Astrocyte of the hippocampus (primary cell): ENCODE measurements at regions not wholly inside any gene's neighbourhood (a gene's known extent, or its start where the extent isn't known, plus 50 kb on each side); places are given as distances from the start of the nearest gene placed in this dataset.
A peak's percentile ranks its signal among the peaks of the same experiment; 100 is the strongest.
"Not testable (repeated sequence)": the region's sequence is repeated elsewhere in the genome, so short reads cannot be mapped to it uniquely, and the experiment has no call there.

Source experiments
- DNase-seq: peaks from one replicate; pipeline ENCODE4 v3.0.0; 2011; ENCODE audit warnings: low read depth, low spot score

DNA sequence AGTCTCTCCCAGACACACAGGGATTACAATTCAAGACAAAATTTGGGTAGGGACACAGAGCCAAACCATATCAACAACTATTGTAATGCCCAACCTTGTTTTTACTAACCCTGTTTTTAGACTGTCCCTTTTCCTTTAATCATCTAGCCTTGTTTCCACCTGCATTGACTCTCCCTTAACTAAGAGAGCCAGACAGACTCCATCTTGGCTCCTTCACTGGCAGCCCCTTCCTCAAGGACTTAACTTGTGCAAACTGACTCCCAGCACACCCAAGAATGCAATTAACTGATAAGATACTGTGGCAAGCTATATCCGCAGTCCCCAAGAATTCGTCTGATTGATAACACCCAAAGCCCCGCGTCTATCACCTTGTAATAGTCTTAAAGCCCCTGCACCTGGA is 151.8 kb upstream of the DGKB start:
- DNase-seq = not testable (repeated sequence)

- DNase-seq = no peak
Measured at GRCh38 chr7:15049157-15049556, 146.6 kb upstream of the DGKB start.

GRCh38 chr7:15046861-15047260 is 144.3 kb upstream of the DGKB start:
- DNase-seq = no peak

DNA sequence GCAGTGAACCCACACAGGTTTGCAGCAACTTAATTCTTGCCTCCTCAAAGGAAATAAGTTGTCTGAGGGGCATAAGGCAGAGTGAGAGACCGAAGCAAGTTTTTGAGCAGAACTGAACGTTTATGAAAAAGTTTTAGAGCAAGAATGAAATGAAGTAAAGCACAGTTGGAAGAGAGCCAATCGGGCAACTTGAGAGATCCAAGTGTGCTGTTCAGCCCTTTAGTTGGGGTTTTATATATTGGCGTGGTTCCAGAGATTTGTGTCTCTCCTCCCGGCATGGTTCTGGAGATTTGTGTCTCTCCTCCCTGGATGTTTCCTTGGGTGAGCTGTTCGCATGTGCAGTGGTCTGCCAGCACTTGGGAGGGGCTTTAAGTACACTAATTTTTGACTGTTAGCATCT is 141.4 kb upstream of the DGKB start:
- DNase-seq = no peak

- DNase-seq = no peak
Measured at GRCh38 chr7:15042285-15043065, 139.9 kb upstream of the DGKB start.

GRCh38 chr7:15041226-15041625 is 138.7 kb upstream of the DGKB start:
- DNase-seq = no peak

GRCh38 chr7:15035814-15036213 is 133.3 kb upstream of the DGKB start:
- DNase-seq = no peak

GRCh38 chr7:15033039-15033438 is 130.5 kb upstream of the DGKB start:
- DNase-seq = no peak

DNA sequence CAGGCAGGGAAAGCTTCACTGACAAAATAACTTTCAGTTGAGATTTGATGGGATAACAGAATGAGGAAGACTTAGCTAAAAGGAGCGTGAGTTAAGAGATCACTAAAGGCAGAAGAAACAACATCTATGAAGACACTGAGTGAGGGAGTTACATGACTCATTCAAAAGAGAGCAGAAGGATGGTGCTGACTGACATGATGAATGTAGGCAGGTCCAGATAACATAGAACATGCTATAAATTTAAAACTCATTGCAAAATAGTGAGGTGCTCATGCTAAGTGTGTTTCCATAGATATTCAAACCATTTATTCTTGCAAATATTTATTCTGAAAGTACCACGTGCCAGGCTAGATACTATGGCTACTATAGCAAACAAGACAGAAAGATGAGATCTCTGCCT is 116.4 kb upstream of the DGKB start:
- DNase-seq = no peak

DNA sequence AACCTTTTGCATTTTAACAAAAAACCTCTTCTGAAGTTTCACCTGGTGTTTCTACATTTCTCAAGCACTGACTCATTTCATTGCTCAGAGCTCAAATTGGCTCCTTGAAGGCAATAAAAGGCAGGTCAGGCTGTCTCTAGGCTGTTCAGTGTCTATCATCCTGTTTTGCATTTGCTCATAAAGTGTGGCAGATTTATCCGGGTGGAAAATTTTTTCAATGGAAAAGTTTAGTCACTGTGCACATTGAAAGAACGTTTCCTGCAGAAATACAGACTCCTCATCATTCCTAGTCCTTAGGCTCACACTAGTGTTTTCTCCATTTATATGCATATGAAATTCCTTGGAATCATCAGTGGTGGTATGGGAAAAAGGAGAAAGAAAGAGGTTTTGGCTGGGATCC is 114.2 kb upstream of the DGKB start:
- DNase-seq = peak; percentile 19

DNA sequence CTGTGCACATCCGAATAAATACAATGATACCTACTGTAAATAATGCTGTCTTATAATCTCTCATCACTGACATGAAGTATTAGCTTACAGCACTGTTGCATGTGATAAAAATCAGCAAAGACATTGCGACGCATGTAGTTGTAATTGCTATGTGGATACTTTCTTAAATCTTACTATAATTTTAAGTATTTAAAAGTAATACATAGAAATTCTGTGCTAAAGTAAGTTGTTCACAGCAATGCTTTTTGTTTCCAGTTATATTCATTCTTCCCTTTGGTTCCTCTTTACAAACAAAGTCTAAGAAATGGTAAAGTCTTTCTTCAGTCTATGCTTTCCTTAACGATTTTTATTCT is 113.7 kb upstream of the DGKB start:
- no peak for DNase-seq

DNA sequence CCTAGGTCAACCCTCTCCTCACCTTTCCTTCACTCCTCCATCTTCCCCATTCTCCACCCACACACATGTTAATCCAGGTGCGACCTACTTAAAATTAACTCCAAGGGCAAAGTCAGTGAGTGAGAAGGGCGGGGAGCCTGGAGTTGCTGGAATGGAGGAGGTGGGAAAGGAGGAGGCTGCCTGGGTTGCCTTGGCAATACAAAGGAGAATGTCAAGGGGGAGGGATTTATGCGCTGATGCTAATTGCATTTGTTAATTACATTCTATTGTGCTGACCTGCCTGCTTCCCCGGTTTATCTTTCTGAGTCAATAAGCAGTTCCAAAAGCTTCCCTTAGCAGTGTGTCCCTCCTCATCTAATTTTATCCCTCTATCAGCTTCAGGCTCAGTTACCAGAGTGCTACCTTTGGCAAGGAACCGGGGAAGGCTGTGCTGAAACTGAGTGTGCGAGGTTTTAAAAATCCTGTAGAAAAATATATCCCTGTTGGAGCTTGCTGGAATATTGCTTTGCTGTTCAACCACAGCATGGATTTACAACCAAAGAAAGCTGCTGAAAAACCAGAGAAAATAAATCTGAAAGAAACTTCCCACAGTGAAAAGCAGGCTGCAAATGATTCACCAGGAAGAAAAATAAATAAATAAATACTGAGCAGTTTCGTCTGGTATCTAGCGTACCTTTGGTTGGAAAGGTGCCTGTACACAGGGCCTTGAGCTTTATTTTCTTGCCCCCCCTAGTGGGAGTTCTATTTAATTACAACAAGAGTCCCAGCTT is 113.2 kb upstream of the DGKB start:
- DNase-seq = peak; percentile 80

GRCh38 chr7:15012135-15012534 is 109.6 kb upstream of the DGKB start:
- DNase-seq = no peak

- no peak for DNase-seq
Measured at GRCh38 chr7:15011289-15011688, 108.7 kb upstream of the DGKB start.

- DNase-seq = no peak
Measured at GRCh38 chr7:15007507-15007906, 105.0 kb upstream of the DGKB start.

GRCh38 chr7:15005672-15006071 is 103.1 kb upstream of the DGKB start:
- no peak for DNase-seq

DNA sequence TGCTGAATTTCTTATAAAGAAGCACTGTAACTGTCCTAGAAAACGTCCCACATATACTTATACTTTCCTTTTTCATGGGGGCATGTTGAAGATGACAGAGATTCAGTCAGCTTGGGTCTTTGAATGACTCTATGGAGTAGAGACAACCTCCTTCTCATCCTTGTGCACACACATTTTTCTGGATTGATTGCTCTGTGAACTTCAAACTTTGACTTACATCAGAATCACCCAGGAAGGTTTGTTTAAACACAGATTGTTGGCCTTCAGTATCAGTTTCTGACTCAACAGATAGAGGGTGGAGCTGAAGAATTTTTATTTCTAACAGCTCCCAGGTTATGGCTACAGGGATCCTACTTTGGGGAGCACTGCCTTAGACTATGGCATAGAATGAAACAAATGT is 97.6 kb upstream of the DGKB start:
- DNase-seq = no peak

DNA sequence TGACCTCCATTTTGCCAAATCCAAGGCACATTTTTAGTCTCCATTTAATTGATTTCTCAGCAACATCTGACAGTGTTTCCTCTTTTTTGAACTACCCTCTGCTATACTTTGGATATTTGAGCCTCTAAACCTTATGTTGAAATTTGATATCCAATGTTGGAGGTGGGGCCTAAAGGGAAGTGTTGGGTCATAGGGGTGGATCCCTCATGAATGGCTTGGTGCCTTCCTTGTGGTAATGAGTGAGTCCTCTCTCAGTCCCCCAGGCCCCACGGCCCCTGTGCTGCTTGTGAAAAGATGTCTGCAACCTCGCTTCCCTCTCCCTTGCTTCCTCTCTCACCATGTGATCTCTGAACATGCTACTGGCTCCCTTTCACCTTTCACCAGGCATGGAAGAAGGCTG is 96.8 kb upstream of the DGKB start:
- DNase-seq = no peak

DNA sequence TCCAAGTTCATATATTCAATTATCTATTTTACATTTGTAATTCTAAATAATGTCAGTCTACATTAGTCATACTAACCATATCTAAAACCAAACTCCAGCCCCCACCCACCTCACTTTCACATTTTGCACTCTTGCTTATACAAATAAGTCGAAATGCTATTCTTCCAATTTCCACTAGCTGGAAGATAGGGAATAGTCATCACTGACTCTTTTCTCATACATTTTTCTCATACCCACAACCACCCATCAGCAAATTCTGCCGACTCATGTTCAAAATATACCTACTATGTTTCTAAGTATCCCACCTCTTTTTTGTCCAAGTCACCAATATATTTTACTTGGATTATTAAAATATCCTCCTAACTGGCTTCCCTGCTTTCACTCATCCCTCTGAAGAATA is 93.2 kb upstream of the DGKB start:
- no peak for DNase-seq

GRCh38 chr7:14988941-14989340 is 86.4 kb upstream of the DGKB start:
- DNase-seq = no peak

DNA sequence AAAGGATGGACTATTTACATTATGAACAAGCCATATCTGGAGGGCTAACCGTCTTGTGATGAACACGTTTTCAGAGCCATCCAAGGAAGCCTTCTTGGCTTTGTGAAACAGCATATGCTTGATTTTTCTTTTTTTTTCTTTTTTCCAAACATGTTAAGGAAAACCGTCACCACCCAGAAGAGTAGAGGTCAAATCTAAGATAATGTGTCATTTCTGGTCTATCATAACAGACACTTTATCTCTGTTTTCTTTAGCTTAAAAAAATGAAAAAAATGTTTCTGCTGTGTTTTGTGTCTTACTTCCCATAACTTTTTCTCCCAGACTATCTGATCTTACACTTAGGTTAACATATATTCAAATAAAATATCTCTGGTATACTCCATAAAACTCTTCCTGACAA is 76.1 kb upstream of the DGKB start:
- DNase-seq = no peak

- no peak for DNase-seq
Measured at GRCh38 chr7:14974688-14975087, 72.1 kb upstream of the DGKB start.

DNA sequence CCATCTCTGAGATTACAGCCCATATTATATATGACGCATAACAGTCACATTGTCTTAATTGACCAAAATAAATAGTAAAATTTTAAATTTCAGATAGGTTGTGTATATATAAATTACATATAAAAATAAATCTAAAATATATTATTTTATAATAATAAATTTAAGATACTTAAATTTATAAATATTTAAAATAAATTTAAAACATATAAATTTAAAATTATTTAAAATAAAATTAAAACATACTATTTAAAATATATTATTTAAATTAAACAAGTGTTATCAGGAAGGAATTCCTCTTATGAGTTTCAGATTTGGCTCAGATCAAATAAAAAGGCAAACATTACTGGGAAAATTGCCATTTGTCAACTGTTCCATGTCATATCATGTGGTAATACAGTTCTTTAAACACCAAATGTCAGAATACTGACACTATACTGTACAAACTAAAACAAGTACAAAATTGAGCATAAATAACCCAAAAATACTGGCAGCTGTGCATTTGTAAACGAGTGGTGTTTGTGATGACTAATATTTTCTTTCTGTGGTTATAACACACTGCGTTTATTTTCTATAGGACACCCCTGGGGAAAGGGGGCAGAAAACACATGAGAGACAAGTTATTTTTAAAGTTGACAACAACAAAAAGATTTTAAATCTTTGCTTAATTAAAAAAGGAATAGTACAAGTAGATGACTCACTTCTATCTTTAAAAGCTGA is 71.3 kb upstream of the DGKB start:
- no peak for DNase-seq
